HG03571 (cell line): ENCODE measurements at regions not wholly inside any gene's neighbourhood (a gene's known extent, or its start where the extent isn't known, plus 50 kb on each side); places are given as distances from the start of the nearest gene placed in this dataset.

Experiments used
- ATAC-seq: cut with Tn5 transposase; IDR thresholded peaks from one replicate; pipeline ENCODE4 v1.9.1; 2021; ENCODE audit not compliant: unreplicated experiment

GRCh38 chr11:122451911-122452310 lies 203.6 kb upstream of the UBASH3B start:
- ATAC-seq = no peak

GRCh38 chr11:122441666-122442035 lies 213.9 kb upstream of the UBASH3B start:
- ATAC-seq = no peak

- ATAC-seq = no peak
These were observed 214.5 kb upstream of the UBASH3B start for GRCh38 chr11:122440811-122441665.

GRCh38 chr11:122439866-122440810 lies 215.4 kb upstream of the UBASH3B start:
- no peak for ATAC-seq

GRCh38 chr11:122436188-122436555 lies 219.3 kb upstream of the UBASH3B start:
- ATAC-seq = no peak

GRCh38 chr11:122435540-122436187 lies 219.9 kb upstream of the UBASH3B start:
- no peak for ATAC-seq

- no peak for ATAC-seq
These were observed 220.7 kb upstream of the UBASH3B start for GRCh38 chr11:122434786-122435185.

- no peak for ATAC-seq
These were observed 225.0 kb upstream of the UBASH3B start for GRCh38 chr11:122430490-122430889.

GRCh38 chr11:122426073-122426472 lies 229.4 kb upstream of the UBASH3B start:
- ATAC-seq = no peak

- no peak for ATAC-seq
These were observed 230.9 kb upstream of the UBASH3B start for GRCh38 chr11:122424636-122425035.

GRCh38 chr11:122423886-122424285 lies 231.6 kb upstream of the UBASH3B start:
- ATAC-seq = no peak

GRCh38 chr11:122423273-122423672 lies 232.2 kb upstream of the UBASH3B start:
- ATAC-seq = no peak

- ATAC-seq = no peak
These were observed 232.8 kb upstream of the UBASH3B start for GRCh38 chr11:122422682-122423081.

- ATAC-seq = no peak
These were observed 233.8 kb upstream of the UBASH3B start for GRCh38 chr11:122421702-122422101.

- no peak for ATAC-seq
These were observed 237.5 kb upstream of the UBASH3B start for GRCh38 chr11:122418032-122418431.

GRCh38 chr11:122414406-122415018 lies 241.0 kb upstream of the UBASH3B start:
- ATAC-seq = no peak

- ATAC-seq = no peak
These were observed 241.8 kb upstream of the UBASH3B start for GRCh38 chr11:122413677-122414076.

- ATAC-seq = no peak
These were observed 242.9 kb upstream of the UBASH3B start for GRCh38 chr11:122412581-122412980.

GRCh38 chr11:122406466-122406865 lies 249.1 kb upstream of the UBASH3B start:
- no peak for ATAC-seq

GRCh38 chr11:122405547-122406341 lies 249.8 kb upstream of the UBASH3B start:
- ATAC-seq = no peak
